HG02981 (cell line): ENCODE measurements at regions not wholly inside any gene's neighbourhood (a gene's known extent, or its start where the extent isn't known, plus 50 kb on each side); places are given as distances from the start of the nearest gene placed in this dataset.

Source experiments
- ATAC-seq: cut with Tn5 transposase; IDR thresholded peaks from one replicate; pipeline ENCODE4 v1.9.1; 2021; ENCODE audit warnings: mild to moderate bottlenecking, moderate library complexity; ENCODE audit not compliant: unreplicated experiment

DNA sequence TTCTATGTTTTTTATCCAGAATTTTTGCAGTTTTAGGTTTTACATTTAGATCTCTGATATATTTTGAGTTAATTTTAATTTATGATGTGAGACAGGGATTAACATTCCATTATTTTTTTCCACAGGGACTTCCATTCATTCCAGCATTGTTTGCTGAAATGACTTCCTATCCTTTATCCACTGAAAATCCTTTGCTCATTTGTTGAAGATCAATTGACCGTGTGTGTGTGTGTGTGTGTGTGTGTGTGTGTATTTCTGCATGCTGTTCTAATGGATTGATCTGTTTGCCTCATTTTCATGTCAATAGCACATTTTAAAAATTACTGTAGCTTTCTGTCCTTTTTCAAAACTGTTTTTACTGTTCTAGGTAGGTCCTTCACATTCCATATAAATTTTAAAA lies 480.3 kb downstream of the DSC3 start:
- no peak for ATAC-seq

DNA sequence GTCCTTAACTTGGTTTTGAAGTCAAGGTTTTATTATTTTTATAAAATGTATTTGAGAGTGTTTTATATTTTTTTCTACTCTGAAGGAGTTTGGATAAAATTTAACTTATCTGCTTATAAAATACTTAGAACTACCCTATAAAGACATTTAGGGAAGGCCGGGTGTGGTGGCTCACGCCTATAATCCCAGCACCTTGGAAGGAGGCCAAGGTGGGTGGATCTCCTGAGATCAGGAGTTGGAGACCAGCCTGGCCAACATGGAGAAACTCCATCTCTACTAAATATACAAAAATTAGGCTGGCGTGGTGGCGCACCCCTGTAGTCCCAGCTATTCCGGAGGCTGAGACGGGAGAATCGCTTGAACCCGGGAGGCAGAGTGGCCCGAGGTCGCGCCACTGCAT lies 486.4 kb downstream of the DSC3 start:
- no peak for ATAC-seq

DNA sequence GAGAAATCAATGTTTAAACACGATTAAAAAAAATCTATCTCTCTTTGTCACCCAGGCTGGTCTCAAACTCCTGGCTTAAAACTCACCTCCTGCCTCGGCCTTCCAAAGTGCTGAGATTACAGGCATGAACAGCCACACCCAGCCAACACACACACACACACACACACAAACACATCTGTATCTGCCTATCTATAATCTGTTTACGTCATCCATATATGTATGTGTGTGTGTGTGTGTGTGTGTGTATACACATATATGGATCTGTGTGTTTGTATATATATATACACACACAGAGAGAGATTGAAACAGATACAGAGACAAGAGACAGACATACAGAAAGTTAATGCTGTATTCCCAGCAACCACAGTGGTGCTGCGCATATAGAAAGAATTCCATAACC lies 497.1 kb downstream of the DSC3 start:
- ATAC-seq = no peak

DNA sequence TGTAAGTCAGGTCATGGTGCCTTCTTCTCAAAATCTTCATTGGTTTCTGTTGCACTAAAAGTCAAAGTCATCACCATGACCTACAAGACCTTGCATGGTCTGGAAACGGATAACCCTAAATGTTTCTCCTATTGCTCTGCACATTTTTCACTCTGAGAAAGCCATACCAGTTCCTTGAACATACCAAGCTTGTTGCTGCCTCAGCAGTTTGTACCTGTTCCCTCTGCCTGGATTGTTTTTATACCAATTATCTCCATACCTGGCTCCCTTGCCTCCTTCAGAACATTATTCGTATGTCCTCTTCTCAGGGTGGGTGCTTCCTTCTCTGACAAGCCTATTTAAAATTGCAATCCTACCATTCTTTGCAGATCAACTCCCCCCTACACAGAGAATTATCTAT lies 498.4 kb downstream of the DSC3 start:
- no peak for ATAC-seq

DNA sequence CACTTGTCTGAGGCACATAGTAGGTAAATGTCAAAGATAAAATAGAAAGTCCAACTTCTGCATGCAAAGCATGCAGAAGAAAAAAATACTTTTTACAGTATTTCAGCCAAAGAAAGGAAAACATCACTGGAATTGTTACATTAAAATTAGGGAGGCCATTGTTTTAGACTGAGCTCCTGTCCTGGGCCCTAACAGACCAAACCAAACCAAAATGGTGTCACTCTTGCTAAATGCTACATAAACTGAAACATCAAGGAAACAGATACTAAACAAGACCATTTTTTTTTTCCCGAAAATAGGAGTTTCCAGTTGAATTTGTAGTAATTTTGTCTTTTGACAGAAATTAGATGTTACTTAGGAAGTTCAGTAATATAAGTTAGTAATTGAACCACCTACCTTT lies 508.8 kb downstream of the DSC3 start:
- ATAC-seq = no peak

DNA sequence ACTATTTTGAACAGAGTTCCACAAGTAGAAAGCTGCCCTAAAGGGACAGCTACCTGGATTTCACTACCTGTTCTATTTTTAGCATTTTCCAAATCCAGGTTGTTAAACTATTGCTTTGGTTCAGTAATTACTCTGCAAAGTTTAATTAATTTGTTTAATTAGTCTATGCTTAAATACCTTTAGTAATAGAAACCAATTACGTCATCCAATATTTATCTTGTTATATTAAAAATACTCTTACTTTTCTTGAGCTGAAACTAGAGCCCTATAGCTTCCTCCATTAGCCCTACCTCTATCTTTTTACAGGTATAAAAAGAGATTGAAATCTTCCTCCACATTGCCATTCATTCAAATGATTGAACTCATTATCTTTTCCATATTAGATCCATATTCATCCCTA lies 514.6 kb downstream of the DSC3 start:
- ATAC-seq = no peak

DNA sequence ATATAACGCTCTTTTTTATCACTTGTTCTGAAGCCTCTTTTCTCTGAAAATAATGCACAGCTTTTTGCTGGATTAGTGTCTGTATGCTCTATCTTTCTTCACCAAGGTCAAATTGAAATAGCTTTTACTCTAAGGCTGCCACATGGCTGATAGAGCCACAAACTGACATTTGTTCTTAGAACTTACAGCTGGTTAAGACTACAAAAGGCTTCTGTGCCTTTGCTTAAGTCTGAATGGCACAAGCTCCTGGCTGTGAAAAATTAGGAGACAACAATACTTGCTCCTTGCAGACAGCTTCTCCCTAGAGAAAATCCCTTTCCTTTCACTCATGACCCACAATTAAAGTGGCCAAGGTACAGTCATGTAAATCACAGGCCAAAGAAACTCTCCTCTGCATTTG lies 515.3 kb downstream of the DSC3 start:
- ATAC-seq = no peak

DNA sequence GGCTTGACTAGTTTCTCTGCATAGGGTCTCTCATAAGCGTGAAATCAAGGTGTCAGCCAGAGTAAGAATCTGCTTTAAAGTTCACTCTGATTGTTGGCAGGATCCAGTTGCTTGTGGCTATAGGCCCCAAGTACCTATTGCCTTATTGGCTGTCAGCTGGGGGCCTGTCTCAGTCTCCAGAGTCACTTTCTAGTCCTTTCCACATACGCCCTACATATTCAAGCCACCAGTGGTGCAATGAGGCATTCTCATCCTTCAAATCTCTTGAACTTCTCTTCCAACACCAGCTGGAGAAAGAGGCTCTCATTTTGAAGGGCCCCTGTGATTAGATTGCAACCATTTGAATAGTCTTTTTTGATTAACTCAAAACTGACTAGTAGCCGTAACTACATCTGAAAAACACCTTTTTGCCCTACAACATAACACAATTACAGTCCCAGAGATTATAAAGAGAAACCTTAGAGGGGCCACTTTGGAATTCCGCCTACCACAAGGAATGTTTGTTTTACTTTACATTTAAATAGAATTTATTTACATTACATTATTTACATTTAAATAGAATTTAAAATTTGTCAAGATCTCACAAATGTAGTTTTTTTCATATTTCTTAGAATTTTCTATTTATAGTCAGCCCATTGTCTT lies 520.1 kb downstream of the DSC3 start:
- no peak for ATAC-seq

DNA sequence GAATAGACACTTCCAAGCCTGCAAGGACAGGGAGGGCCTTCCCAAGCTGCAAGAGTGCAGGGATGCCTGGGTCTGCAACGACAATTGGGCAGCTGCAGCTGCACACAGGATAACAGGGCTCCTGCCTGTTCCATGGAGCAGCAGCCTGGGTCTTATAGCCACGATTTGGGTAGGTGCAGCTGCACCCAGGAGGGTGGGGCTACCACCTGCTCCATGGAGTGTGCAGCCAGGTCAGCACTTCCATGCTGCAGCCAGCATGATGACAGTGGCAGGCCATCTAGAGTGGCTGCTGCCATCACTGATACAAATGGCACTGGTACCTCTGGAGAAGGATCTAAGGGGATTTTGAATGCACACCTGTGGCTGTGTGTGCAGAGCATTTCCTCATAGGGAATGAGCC lies 528.5 kb downstream of the DSC3 start:
- ATAC-seq = no peak

DNA sequence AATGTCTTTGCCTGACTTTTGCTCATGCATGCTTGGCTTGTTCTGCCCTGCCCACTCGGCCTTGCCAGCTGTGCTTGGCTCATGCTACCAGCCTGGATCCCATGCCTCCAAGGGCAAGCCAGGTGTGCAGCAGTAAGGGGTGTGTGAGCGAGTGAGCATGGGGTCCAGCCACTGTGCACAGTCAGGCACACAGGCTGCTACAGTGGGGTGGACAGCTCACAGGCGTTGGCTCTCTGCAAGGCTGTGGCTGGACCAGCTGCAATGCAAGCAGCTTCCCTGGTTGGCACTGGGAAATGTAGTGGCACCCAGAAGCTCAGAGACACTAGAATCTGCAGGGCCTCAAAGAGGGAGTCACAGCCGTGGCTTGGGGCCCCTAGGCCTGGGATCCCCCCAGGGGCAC lies 529.7 kb downstream of the DSC3 start:
- no peak for ATAC-seq

DNA sequence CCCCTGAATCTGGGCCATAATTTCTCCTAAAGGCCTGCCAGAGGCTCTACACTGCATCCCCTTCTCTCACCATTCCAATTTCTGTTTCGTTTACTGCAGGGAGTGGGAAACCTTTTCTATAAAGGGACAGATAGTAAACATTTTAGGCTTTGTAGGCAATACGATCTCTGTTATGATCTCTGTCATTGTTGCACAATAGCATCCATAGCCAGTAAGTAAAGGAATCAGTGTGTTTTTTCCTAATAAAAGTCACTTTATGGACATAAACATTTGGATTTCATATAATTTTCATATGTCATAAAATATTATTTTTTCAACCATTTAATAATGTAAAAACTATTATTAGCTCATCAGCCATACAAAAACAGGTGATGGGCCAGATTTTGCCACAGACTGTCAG lies 531.7 kb downstream of the DSC3 start:
- ATAC-seq = no peak

DNA sequence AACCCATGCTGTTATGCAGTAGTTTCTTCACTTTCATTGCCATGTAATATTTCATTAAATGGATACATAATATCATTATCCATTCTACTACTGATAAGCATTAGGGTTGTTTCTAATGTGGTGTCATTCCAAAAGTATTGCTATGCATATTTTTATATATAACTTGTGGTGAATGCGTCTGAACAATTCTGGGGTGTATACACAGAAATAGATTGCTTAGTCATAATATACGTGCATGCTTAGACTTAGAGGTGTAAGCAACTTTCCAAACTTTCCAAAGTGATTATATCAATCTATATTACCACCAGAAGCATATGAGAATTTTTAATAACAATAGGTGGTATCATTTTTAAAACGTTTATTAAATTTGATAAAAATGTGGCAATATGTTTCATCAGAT lies 540.9 kb downstream of the DSC3 start:
- no peak for ATAC-seq

DNA sequence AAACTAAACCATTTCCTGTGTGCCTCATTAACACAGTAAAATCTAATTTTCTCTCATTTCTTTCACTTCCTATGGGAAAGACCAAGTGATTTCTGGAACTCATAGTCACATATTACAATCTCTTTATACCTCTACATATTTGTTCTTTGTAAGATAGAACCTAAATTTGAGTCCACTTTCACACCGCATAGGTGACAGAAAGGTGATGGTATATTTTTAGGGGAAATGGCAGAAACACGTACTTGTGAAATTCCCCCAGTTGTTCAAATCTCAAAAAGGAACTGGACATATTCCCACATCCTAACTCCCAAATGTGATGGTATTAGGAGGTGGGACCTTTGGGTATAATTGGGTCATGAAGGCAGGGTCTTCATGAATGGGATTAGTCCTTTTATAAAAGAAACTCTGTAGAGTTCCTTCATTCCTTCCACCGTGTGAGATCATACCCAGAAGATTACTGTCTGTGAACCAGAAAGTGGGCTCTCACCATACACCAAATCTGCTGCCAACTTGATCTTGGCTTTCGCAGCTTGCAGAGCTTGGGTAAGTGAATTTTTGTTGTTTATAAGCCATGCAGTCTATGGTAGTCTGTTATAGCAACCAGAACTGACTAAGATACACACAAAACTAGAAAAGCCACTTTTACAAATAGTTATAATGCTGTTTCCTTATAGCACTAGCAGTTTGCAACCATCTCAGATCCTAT lies 542.1 kb downstream of the DSC3 start:
- no peak for ATAC-seq

DNA sequence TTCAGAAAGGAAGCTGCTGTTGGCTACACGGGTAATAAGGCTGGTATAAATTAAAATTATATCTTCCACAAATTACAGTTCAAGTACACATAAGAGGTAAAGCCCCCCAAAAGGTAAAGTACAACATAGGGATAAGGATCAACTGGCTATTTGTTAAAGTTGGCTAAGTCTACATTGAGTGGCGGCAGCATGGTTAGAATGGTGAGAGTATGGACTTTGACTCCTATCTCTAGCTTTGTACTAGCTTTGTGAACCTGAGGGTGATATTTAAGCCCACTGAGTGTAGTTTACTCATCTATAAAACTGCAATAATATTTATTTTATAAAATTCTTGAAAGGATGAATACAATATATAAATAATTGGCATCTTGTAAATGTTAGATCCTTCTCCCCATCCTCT lies 542.8 kb downstream of the DSC3 start:
- no peak for ATAC-seq

DNA sequence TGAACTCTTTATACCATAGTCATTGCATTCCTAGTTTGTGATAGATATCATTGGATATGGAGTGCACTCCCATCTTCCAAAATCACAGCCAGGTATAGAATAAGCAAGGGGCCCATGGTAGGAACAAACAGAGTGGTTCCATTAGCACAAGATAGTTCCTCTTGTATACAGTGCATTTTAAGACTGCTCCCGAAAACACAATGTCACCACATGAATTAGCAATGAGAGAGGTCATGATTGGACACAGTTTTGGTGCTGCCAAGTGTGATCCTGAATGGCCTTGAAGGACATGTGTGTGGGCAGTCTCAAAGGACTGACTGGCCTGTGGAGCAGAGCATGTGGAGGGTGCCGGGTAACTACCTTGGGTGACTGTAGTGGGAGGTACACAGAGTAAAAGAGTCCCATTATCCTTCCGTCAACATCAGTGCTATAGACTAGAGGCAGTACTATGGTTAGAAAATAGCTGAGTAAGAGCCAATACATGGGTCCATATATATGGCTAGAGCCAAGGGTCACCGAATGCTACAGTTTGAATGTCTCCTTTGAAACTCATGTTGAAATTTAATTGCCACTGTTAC lies 549.9 kb downstream of the DSC3 start:
- no peak for ATAC-seq

DNA sequence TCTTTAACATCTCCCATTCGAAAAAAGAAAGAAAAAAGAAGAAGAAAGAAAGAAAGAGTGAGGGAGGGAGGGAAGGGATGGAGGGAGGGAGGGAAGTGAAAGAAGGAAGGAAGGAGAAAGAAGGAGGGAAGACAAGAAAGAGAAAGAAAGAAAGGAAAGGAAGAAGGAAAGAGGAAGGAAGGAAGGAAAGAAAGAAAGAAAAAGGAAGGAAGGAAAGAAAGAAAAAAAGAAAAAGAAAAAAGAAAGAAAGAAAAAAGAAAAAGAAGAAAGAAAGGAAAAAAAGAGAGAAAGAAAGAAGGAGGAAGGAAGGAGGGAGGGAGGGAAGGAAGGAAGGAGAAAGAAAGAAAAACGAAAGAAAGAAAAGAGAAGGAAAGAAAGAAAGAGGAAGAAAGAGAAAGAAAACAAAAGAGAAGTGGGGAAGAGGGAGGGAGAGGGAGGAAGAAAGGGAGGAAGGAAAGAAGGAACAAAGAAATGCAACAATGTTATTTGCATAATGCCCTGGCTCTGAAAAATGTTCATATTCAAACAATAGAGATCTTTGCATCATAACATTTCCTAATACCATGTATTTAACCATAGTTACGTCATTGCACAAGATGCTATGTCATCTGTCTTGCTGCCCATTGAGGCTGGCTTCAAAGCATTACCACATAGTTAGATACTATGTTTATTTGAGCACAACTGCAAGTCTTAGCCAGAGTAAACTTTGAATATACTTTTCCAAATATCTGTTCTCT lies 550.6 kb downstream of the DSC3 start:
- ATAC-seq = no peak

DNA sequence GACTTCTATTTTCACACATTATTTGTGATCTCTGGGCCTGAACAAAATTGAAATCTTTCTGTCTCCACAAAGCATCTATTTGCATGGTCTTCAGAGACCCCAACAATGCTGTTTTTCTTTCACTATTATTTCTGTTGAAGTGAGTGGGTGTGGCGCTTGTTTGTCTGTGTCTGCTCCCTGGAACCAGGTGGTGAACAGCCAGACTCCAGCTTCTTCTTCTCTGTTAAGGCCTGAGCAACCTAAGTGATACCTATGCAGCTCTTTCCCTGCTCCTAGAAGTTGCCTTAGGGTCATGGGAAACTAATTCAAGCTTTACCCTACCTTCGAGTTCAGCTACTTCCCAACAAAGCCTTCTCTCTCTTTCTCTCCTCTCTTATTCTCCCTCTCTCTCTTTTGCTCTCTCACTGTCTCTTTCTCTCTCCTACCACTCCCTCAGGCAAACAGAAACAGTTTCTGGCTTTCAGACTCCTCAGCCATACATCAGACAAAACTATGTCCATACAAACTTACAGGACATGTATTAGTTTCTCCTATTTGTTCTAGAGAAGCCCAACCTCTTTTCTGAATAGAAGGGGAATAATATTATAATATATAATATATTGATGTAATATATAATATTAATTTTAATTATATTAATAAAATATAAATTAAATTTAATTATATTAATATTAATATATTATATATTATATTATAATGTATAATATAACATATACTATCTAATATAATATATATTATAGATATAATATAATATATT lies 552.5 kb downstream of the DSC3 start:
- no peak for ATAC-seq

DNA sequence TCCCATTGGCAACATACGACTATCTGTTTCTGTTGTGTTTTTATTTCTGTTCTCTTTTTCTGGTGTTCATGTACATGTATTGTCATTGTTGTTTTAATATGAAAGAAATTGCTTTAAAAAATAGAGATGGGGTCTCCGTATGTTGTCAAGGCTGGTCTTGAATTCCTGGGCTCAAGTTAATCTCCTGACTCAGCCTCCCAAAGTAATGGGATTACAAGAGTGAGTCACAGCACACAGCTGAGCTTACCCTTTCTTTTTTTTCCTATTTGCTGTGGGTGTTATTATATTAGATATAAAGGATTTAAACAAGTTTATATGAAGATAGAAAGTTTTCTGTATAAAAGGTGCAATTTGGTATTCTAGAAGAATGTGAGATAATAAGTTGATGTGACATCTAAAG lies 554.6 kb downstream of the DSC3 start:
- no peak for ATAC-seq

DNA sequence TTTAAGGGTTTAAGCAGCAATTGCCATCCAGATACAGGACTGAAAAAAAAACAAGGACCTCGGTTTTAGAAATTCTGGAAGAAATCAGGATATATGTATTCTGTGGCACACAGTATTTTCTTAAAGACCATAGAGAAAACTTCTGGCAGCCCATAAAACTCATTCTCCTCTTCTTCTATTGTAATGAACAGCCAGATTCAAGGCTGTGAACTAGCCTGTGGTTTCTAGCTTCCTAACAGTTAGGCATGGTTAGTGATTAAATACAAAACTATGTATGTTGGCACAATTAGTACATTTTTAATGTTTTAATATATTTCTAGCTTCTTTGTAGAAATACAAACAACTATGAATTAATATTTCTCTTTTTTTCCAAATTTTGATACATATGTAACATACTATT lies 555.7 kb downstream of the DSC3 start:
- ATAC-seq = no peak

DNA sequence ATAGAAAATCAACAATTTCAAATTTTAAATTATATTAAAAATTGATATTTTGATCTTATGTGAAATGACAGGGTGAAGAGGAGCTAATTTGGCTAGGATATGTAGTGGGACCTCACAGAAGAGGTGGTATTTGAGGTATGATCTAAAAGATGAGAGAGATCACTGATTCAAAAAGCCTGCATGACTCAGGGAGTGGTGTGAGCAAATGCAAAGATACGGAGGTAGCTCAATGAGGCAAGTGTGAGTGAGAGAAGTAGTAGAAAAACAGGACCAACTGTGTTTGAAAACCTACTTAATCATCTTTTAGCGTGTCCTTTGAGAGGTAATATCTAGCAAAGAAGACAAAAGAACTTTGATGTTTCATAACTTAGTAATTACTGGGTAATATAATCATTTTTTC lies 557.5 kb downstream of the DSC3 start:
- no peak for ATAC-seq

DNA sequence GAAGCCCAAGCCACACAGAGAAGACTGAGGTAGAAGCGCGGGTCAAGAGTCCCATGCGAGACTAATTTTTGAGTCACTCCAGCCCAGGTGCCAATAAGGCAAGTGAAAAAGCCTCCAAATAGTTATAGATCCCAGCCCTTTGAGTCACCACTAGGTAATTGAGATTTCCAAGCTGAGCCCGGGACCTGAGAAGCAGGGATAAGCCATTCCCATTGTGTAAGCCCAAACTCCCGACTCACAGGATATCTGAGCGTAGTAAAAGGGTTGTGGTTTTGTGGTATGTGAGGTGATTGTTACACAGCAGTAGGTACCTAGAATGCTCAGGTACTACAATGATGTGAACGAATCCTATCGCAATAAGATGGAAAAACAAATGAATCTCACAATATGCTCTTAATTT lies 560.7 kb downstream of the DSC3 start:
- ATAC-seq = no peak
